GM13976 (cell line): ENCODE measurements at regions not wholly inside any gene's neighbourhood (a gene's known extent, or its start where the extent isn't known, plus 50 kb on each side); places are given as distances from the start of the nearest gene placed in this dataset.

Experiments
- DNase-seq: peaks from one replicate; pipeline ENCODE4 v3.0.0; 2012; ENCODE audit warnings: low spot score
- CTCF ChIP-seq: IDR thresholded peaks from 2 replicates; pipeline ENCODE4 v1.5.1; 2012; ENCODE audit warnings: borderline replicate concordance, mild to moderate bottlenecking; ENCODE audit not compliant: insufficient read depth; ENCODE audit errors: extremely low read depth, missing control alignments, control extremely low read depth
- in situ Hi-C: fragments of 300-500 bp; cut with MboI; formaldehyde crosslinking; loops from one replicate; pipeline ENCODE4 v1.12.0; 2022; ENCODE audit warnings: low sequenced_read_pairs, mixed read lengths, inconsistent platforms; ENCODE audit not compliant: unreplicated experiment

- no peak for TF ChIP-seq CTCF
- DNase-seq = no peak
- in situ Hi-C loops = no loop called here
Observed at GRCh38 chr21:31609081-31609480, 50.4 kb upstream of the SOD1 start.

- DNase-seq = no peak
- in situ Hi-C loops = no loop called here
- TF ChIP-seq CTCF = no peak
Observed at GRCh38 chr21:31607791-31608190, 51.7 kb upstream of the SOD1 start.

GRCh38 chr21:31606081-31606874 is 53.2 kb upstream of the SOD1 start:
- no peak for TF ChIP-seq CTCF
- DNase-seq = no peak
- in situ Hi-C loops = no loop called here

- peak; percentile 87 for TF ChIP-seq CTCF
- in situ Hi-C loops = no loop called here
- DNase-seq = peak; percentile 72
Observed at GRCh38 chr21:31604591-31605190, 54.8 kb upstream of the SOD1 start.

GRCh38 chr21:31599563-31599962 is 59.9 kb upstream of the SOD1 start:
- TF ChIP-seq CTCF = no peak
- in situ Hi-C loops = no loop called here
- DNase-seq = no peak

GRCh38 chr21:31599013-31599412 is 60.5 kb upstream of the SOD1 start:
- TF ChIP-seq CTCF = no peak
- DNase-seq = no peak
- in situ Hi-C loops = no loop called here
